NCI-H2196 treated with DMSO at 0.1 percent for 48 hours (cell line): ENCODE measurements at regions not wholly inside any gene's neighbourhood (a gene's known extent, or its start where the extent isn't known, plus 50 kb on each side); places are given as distances from the start of the nearest gene placed in this dataset.

Experiments
- DNase-seq: peaks from one replicate; lab custom pipeline; 2025; ENCODE audit not compliant: unreplicated experiment; lab: John Stamatoyannopoulos, UW

DNA sequence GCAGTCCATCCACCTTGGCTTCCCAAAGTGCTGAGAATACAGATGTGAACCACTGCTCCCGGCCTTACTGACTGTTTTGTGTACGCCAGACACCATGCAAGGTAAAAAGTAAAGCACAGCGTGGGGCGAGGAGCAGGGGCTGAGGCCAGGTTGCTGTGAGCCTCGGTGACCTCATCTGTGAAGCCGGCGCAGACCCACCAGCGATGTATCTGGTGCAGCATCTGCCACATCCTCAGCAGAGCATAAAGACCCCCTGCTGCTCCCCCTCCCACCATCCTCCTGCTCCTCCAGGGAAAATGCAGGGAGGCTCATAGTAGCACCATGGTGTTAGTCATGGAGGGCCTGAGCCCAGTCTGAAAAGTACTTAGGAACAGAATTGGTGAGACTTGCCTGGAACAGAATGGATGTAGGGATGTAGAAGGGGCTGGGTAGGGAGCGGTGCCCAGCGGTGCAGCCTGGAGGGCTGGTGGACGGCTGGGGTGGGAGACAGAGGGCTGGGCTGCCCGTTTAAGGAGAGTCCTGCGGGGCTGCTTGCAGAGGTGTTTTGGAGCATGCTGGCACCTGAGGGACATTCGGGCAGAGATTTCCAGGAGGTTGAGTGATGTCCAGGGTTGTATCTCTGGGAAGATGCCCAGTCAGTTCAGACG, 462.4 kb downstream of the BRD1 start:
- DNase-seq: no peak

DNA sequence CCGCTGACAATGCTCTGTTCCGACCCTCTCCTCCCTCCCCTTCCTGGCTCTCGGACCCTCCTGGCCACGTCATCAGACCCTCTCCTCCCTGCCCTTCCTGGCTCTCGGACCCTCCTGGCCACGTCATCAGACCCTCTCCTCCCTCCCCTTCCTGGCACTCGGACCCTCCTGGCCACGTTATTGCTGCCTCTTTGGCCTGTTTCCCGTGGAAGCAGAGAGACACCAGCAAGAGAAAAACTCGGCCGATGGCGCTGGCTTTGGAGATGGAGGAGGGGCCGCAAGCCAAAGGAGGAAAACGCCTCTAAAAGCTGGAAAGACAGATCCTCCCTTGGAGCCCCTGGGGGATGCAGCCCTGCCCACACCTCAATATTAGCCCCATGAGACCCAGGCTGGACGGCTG, 463.3 kb downstream of the BRD1 start:
- DNase-seq: no peak

DNA sequence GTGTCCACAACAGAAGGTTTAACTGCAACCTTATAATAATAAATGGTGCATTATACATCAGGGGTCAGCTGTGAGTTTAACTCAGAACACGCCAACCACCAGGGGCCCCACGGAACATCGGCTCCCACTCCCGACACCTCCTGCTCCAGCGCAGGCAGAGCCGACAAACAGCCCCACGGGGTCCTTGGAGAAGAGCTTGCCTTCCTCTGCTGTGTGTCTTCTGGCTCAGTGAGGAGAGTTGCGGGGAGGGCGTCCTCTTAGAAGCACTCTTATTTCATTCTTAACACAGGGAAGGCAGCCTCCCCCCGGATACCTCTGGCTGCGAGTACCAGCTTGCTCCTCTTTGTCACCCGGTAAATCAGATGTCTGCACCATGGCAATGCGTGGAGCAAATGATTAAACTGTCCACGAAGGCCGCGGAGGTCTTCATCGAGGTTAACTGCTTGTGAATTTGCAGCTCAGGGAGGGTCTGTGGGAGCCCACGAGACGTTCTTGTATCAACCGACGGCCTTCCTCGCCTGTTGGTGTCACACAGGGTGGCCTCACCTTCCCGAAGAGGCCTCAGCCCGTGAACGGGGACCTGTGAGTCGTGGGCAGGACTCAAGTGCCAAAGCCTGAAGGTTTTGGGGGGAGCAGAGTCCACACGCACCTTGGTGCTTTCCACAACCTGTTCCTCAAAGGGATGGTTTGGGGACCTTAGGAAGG, 464.0 kb downstream of the BRD1 start:
- DNase-seq: no peak

DNA sequence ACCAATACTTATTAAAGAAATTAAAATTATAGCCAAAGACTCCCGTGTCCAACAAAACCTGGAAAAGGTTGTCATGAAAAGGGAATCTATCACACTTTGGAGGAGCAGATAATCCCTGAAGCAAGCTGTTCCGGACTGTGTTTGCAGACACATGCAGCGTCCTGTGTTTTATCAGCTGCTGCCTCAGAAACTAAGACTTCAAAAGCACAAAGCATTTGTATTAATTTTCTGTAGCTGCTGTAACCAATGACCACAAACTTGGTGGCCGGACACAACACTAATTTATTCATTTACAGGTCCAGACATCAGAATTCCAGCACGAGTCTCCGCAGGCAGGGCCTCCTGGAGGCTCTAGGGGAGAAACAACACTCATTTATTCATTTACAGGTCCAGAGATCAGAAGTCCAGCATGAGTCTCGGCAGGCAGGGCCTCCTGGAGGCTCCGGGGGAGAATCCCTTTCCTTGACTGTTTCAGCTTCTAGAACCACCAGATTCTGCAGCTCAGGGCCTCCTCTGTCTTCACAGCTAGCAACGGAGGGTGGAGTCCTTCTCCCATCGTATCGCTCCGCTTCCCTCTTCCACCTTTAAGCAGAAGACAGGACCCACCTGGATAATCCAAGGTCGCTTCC, 465.3 kb downstream of the BRD1 start:
- DNase-seq: no peak

DNA sequence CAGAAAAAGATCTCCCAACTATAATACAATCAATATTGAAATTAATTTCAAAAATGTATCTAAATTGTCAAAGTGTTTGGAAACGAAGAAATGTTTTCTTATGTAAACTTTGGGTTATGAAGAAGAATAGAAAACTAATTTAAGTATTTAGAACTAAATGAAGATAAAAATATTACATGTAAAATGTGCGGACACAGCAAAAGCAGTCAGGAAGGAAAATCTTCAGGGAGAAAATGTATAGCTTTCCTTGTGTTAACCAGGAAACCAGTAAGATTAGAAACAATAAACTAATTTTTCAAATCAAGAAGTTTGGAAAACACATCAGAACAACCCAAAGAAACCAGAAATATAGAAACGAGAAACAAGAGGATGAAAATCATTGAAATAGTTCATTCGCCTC, 466.5 kb downstream of the BRD1 start:
- DNase-seq: no peak

DNA sequence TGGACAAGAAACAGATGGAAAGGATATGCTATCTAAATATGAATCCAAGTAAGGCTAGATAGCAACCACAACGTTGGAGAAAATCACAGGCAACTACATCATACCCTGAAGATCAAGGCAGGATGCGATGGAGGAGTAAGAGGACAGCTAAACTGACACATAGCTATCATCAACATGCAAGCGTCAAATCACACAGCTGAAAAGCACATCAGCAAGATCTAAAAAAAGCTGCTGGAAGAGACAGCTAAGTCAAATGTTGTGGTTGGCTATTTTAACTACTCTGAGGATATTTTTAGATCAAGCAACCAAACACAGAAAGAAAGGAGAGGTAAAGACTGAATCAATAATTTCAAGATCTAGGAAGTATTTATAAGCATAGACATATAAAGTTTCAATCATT, 466.9 kb downstream of the BRD1 start:
- DNase-seq: no peak

DNA sequence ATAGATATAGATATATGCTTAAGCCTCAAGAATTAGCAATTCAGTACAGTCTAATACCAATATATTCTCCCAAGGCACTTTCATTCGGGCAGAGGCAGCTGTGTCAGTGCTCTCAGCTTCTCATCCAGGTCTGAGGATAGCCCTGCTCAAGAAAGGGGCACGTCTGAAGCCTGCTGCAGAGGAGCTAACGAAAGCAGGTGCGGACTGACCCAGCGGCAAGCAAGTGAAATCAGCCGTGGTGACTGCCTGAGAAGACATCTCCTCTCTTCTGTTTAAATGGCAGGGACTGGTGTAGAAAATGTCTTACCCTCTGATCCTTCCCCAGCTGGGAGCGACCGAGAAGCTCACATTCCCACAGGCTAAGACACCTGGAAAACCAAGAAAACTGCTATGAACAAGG, 468.6 kb downstream of the BRD1 start:
- DNase-seq: no peak

DNA sequence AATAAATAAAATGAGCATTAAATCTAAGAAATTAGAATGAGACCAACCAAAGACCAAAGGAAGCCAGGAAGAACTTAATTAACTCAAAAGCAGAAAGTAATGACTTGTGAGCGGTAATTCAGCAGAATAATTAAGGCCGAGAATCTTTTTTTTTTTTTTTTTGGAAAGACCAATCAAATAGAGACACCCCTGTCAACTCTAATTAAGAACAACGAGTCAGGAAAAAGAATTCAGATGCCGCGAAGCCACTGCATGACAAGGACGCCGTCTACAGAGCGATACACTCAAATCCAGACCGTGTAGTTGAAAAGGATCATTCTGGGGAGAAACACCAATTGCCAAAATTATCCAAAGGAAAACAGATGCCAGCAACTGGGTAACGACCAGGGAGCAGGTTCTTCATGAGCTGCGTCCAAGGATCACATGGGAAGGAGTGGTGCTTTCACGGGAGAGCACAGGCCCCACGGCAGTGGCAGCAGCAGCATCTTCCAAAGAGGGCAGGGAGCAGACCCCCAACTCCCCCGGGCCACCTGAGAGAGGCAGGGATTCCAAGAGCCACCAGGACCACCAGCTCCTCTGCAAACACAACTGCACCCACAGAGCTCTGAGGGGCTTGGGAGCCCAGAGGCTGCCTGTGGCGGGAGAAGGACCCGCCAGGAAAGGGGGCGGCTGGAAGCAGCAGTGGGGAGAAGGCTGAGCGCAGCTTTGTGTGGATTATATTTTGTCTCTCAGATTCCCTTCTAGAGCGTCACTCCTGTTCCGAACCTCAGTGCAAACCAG, 469.8 kb downstream of the BRD1 start:
- no peak for DNase-seq

DNA sequence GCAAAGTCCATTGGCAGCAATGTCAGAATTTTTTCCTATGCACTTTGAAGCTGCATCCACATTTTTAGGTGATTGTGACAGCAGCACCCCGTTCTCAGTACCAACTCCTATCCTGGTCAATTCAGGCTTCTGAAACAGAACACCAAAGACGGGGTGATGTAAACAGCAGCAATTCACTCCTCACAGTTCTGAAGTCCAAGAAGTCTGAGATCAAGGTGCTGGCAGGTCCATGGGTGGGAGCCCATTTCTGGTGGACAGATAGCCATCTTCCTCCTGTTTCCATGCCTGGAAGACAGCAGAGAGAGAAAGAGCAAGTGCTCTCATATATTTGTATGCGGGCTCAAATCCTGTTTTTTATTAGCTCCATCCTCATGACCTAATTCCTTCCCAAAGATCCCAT, 471.2 kb downstream of the BRD1 start:
- no peak for DNase-seq

DNA sequence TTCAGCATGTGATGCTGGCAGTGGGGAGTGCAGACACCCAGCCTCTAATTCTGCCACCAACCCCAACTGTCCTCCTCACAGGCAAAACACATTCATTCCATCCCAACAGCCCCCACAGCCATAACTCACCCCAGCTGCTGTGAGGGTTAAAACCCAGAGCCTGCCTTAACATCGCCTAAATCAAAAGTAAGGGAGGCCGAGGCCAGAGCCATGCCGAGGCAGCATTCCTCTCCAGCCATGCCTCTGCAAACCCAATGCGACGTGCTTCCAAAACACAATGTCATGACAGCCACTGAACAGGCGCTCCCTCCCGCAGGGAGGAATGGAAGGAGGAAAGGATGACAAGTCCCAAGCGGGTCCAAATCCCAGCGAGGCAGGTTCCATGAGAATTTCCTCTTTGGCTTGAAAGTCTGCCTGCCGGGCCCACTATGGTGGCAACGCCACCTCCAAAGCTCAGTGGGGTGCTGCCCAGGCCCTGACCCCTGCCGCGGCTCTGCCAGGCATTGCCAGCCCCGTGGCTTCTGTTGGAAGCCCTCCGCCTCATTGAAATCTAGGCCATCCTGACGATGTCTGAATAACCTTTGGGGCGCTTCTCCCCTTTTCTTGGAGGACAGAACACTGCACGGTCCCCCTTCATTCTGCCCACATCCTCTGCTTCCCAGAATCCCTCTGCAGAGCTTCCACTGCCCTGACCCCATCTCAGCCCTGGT, 472.3 kb downstream of the BRD1 start:
- DNase-seq: no peak

DNA sequence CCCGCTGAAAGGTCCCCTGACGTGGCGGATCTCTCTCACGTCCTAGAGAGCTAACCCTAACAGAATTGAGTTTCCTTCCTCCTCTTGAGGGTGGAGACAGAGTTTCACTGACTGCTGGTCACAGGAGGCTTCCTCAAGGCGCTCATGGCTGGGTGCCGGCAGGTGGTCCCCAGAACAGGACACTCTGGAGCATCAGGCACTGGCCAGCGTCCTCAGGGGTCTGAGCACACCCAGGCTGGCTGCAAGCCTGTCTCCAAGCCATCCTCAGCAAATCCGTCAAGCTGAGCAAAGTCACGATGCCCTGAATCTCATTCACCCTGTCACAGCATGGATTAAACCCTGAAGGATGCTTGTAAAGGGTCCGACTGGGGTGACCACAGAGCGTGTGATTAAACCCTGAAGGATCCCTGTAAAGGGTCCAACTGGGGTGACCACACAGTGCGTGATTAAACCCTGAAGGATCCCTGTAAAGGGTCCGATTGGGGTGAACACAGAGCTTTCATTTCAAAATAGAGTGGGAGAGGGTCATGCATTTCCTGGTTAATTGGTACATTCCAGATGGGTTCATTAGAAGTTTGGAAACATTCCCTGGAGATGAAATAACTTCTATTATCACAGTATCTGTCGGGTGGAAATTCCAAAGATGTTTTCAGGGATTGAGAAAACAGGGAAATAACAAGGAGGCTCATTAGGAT, 473.0 kb downstream of the BRD1 start:
- no peak for DNase-seq

DNA sequence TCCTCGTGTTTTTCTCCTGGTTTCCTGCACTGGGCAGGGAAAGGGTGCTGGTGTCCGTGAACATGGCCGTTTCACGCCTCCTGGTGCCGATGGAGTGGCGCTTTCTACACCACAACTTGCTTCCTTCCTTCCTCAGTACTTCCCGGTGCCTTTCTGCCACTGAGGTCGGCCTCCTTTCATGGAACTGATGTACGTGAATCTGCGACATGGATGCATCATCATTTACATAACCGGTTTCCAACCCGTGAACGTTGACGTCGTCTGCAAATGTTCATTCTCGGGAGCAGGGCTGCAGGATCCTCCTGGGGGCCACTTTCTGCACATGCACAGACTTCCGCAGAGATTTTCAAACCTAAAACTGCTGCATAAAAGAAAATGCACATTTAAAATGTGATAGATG, 474.4 kb downstream of the BRD1 start:
- DNase-seq: no peak

DNA sequence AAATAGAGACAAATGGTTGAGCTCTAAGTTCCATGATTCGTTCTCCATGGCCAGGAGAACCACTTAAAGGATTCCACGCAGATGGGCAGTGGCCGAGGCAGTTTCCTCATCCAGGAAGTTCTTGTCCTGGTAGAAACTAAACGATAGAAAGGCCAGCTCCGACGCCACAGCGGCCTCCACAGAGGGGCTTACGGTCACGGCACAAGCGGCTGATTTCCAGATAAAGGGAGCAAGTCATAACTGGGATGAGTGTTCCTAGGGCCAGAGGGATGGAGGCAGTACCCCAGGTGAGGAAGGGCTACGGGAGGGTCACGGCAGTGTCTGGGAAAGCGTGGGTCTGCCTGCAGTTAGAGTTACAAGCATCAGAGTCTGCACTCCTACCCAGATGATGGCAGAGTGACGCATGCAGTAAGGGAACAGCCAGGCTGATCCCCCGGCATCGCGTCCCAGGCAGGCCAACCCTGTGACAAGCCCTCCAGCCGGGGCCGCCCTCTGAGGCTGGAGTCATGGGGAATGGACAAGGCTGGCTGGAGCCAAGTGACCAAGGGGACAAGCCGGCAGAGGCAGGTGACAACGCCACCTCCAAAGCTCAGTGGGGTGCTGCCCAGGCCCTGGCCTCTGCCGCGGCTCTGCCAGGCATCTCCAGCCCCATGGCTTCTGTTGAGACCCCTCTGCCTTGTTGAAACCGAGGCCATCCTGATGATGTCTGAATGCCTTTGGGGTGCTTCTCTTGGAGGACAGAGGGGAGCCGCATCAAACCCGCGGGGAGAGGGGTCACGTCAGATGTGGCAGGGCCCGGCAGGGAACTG, 475.1 kb downstream of the BRD1 start:
- no peak for DNase-seq

DNA sequence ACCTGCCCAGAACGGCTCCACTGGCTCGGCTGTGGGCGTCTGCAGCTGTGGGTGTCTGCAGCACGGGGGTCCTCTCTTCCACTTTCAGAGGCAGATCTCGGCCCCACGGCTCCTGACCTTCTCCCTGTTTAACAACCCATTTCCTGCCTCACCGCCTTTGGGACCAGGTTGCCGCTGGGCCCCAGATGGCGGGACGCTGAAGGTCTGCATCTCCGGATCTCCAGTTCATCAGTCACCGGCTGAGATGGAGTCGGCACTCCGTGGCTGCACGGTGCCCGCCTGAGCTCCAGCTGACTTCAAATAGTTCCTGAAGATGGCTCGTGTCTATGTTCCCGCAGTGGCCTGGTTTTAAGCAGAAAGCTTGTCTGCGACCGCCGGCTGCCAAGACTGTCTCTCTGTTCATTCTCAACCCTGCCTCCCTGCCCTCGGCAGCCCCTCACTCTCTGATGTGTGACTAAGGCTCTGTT, 475.9 kb downstream of the BRD1 start:
- no peak for DNase-seq

DNA sequence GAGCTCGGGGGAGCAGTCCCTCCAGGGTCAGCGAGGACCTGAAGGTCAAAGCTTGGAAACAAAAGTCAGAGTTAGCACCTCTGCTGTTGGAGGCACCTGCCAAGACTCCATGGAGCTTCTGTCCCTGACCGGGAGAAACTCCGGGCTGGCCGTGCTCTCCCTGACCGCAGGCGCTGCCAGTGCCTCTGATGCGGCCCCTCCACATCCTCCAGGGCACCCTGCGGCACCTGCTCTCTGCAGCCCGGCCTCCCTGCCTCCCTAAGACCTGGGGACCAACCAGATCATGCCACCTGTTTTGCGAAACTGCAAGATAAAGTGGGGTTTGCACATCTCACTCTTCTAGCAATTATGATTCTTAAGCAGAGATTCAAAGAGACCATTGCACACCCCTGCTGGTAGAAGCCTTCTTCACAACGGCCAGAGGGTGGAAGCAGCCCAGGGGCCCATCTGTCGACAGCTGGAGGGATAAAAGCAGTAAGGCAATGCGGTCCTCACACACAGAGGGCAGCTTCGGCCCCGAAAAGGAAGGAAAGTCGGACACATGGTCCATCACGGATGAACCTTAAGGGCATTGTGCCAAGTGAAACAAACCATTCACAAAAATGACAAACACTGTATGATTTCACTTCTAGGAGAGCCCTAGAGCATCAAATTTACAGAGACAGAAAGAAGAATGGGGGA, 477.1 kb downstream of the BRD1 start:
- DNase-seq: no peak

DNA sequence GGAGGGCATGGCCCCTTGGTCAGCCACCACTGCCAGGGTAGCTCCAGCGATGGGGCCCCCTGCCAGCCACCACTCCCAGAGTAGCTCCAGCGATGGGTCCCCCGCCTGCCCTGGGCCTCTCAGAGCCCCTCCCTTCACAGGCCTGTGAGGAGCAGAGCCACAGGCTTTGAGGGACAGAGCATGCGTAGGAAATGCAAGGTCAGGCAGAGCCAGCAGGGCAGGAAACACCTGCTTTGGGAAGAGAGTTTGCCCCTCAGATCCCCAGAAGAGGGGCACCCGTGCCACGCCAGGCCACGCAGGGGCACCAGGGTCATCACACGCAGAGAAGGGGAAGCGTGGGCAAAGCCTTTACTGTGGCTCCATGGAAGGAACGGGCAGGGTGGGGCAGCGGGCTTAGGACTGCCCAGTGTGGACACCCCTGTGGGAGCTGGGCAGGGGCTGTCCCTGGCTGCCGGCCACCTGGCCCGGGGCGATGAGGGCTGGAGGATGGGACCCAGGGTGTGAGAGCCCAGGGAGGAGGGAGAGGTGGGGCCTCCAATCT, 477.8 kb downstream of the BRD1 start:
- no peak for DNase-seq

DNA sequence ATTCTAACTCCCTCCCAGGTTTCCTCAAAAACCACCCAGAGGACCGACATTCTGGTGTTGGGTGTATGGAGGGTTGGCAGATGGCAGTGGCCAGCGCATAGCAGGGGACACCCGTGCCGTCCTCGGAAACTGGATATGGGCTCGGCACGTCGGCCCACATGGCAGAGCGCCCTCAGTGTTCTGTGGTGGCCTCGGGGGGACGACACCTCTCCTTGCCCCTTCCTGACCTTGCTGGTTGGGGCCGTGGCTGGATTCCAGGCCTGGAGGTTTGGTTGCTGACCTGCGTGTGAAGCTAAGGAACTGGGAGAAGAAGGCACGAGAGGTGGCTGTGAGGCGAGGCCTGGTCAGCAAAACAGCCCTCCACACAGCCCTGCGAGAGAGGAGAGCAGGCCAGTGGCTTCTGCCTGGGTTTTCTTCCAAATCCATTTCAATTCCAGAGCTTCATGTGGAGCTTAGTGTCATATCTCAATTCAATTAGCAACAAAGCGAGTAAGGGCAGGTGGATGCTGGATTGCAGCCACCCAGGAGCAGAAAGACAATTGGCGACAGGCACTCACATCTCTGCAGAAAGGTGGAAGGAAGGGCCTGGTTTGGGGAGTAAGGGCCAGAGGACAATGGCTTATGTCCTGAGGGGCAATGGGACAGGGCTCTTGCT, 478.4 kb downstream of the BRD1 start:
- DNase-seq: no peak

DNA sequence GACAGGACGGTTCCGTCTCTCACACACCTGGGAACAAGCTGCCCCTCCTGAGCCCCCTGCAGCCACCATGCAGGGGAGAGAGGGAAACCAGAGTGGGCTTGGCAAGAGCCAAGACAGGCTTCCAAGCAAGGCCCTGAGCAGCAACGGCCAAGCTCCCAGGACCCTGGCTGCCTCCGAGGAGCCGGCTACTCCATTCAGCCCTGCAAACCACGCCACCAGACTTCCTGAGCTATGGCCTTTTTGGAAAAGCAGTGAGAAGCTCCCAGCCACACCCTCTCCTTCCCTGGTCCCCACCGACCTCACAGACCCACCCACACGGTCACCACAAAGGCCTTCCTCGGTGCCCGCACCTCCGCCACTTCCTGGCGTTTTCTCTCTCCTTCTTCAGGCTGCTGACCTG, 479.0 kb downstream of the BRD1 start:
- no peak for DNase-seq
